HEK293 (cell line): ENCODE measurements at regions not wholly inside any gene's neighbourhood (a gene's known extent, or its start where the extent isn't known, plus 50 kb on each side); places are given as distances from the start of the nearest gene placed in this dataset.

Source experiments
- CTCF ChIA-PET: fragments of 350-600 bp; formaldehyde crosslinking; extraction: SDS; loops from one replicate; lab custom pipeline; 2021; ENCODE audit warnings: antibody characterized with exemption; lab: Yijun Ruan, JAX
- POLR2A ChIA-PET: fragments of 300-600 bp; formaldehyde crosslinking; extraction: SDS; loops from one replicate; lab custom pipeline; 2020; ENCODE audit warnings: antibody characterized with exemption, inconsistent platforms; lab: Yijun Ruan, JAX
- H3K27ac ChIP-seq: fragments of 200-500 bp; sonication (Bioruptor generic); 2 replicates; pipeline ENCODE4 v1.5.1; 2014; ENCODE audit warnings: low read depth, low read length, control low read depth, inconsistent platforms; ENCODE audit errors: extremely low read depth
- H3K36me3 ChIP-seq, 2 experiments: fragments of 200-500 bp in 1 of 2; sonication (Bioruptor generic) in 1 of 2; 1 replicate in 1 of 2; 2 replicates in 1 of 2; pipeline ENCODE4 v1.5.1; 2014 to 2017; ENCODE audit warnings: inconsistent platforms in 2 of 2, low read length in 2 of 2; ENCODE audit not compliant: control insufficient read depth in 2 of 2, insufficient read depth in 1 of 2
- H3K4me1 ChIP-seq: fragments of 200-500 bp; sonication (Bioruptor generic); 2 replicates; pipeline ENCODE4 v1.5.1; 2014; ENCODE audit warnings: mild to moderate bottlenecking, low read length, inconsistent platforms; ENCODE audit not compliant: control insufficient read depth, insufficient read depth
- H3K4me3 ChIP-seq: 2 replicates; pipeline ENCODE4 v1.5.1; 2011; ENCODE audit warnings: low read depth, mild to moderate bottlenecking, control low read depth, low read length, moderate library complexity
- H3K9me3 ChIP-seq: fragments of 200-500 bp; sonication (Bioruptor generic); 2 replicates; pipeline ENCODE4 v1.5.1; 2014; ENCODE audit warnings: low read depth, low read length, inconsistent platforms; ENCODE audit not compliant: control insufficient read depth, insufficient read depth
- KLF1 ChIP-seq: fragments of 450-650 bp; formaldehyde crosslinking; IDR thresholded peaks from 2 replicates; pipeline ENCODE4 v1.5.1; 2016; ENCODE audit warnings: missing biosample characterization, missing genetic modification characterization
- ZBTB7A ChIP-seq: fragments of 450-650 bp; formaldehyde crosslinking; IDR thresholded peaks from 2 replicates; pipeline ENCODE4 v1.5.1; 2016; ENCODE audit warnings: low read depth, missing biosample characterization, missing genetic modification characterization
- ZBTB8A ChIP-seq: fragments of 450-650 bp; formaldehyde crosslinking; IDR thresholded peaks from 2 replicates; pipeline ENCODE4 v1.5.1; 2016; ENCODE audit warnings: missing biosample characterization, missing genetic modification characterization
- ZIC2 ChIP-seq: fragments of 450-650 bp; formaldehyde crosslinking; IDR thresholded peaks from 2 replicates; pipeline ENCODE4 v1.5.1; 2016; ENCODE audit warnings: missing biosample characterization, missing genetic modification characterization
- ZNF175 ChIP-seq: fragments of 450-650 bp; formaldehyde crosslinking; IDR thresholded peaks from 2 replicates; pipeline ENCODE4 v1.5.1; 2016; ENCODE audit warnings: missing biosample characterization, missing genetic modification characterization
- ZNF394 ChIP-seq: fragments of 450-650 bp; formaldehyde crosslinking; IDR thresholded peaks from 2 replicates; pipeline ENCODE4 v1.5.1; 2016; ENCODE audit warnings: missing biosample characterization, missing genetic modification characterization, mild to moderate bottlenecking, moderate library complexity, borderline replicate concordance
- ZNF426 ChIP-seq: fragments of 450-650 bp; formaldehyde crosslinking; IDR thresholded peaks from 2 replicates; pipeline ENCODE4 v1.5.1; 2017; ENCODE audit warnings: missing biosample characterization, missing genetic modification characterization, mild to moderate bottlenecking, inconsistent platforms, moderate library complexity
- ZNF555 ChIP-seq: fragments of 450-650 bp; formaldehyde crosslinking; conservative IDR thresholded peaks from 2 replicates; pipeline ENCODE4 v1.5.1; 2017; ENCODE audit warnings: missing biosample characterization, mild to moderate bottlenecking, missing genetic modification characterization, inconsistent platforms
- ZNF623 ChIP-seq: fragments of 450-650 bp; formaldehyde crosslinking; IDR thresholded peaks from 2 replicates; pipeline ENCODE4 v1.5.1; 2016; ENCODE audit warnings: missing biosample characterization, missing genetic modification characterization
- ZNF670 ChIP-seq: fragments of 450-650 bp; formaldehyde crosslinking; IDR thresholded peaks from 2 replicates; pipeline ENCODE4 v1.5.1; 2016; ENCODE audit warnings: missing biosample characterization, missing genetic modification characterization, low read depth
- ZNF747 ChIP-seq: fragments of 450-650 bp; formaldehyde crosslinking; IDR thresholded peaks from 2 replicates; pipeline ENCODE4 v1.5.1; 2016; ENCODE audit warnings: missing biosample characterization, missing genetic modification characterization
- TF ChIP-seq, protein P1 (sequence below): fragments of 450-650 bp; formaldehyde crosslinking; IDR thresholded peaks from 2 replicates; pipeline ENCODE4 v1.5.1; 2017; ENCODE audit warnings: missing biosample characterization, missing genetic modification characterization
- TF ChIP-seq, protein P2 (sequence below): fragments of 450-650 bp; formaldehyde crosslinking; IDR thresholded peaks from 2 replicates; pipeline ENCODE4 v1.5.1; 2016; ENCODE audit warnings: missing biosample characterization, missing genetic modification characterization
- TF ChIP-seq, protein P3 (sequence below): fragments of 450-650 bp; formaldehyde crosslinking; conservative IDR thresholded peaks from 2 replicates; pipeline ENCODE4 v1.5.1; 2016; ENCODE audit warnings: low read depth, missing biosample characterization, missing genetic modification characterization
- TF ChIP-seq, protein P4 (sequence below): fragments of 450-650 bp; formaldehyde crosslinking; conservative IDR thresholded peaks from 2 replicates; pipeline ENCODE4 v1.5.1; 2016; ENCODE audit warnings: low read depth, missing biosample characterization, missing genetic modification characterization
- TF ChIP-seq, protein P5 (sequence below): fragments of 450-650 bp; formaldehyde crosslinking; IDR thresholded peaks from 2 replicates; pipeline ENCODE4 v1.5.1; 2016; ENCODE audit warnings: missing biosample characterization, missing genetic modification characterization
- TF ChIP-seq, protein P6 (sequence below): fragments of 450-650 bp; formaldehyde crosslinking; IDR thresholded peaks from 2 replicates; pipeline ENCODE4 v1.5.1; 2017; ENCODE audit warnings: missing biosample characterization, missing genetic modification characterization

DNA sequence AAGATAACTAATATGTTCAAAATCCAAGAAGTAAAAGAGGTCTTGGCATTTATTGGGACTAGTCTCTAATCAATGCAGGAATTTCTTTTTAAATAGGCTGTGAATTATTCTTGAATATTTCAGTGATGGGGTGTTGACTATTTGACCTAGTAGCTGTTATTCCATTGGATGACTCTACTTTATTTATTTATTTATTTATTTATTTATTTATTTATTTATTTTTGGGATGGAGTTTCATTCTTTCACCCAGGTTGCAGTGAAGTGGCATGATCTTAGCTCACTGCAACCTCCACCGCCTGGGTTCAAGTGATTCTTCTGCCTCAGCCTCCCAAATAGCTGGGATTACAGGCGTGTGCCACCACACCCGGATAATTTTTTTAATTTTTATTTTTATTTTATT, 1227.8 kb downstream of the ZPLD1 start:
- Histone ChIP-seq H3K4me1 (no peaks in the 10 kb centered on the region), H3K9me3 (no peaks in the 10 kb centered on the region), H3K4me3 (no peak overlapping the region), H3K36me3 (no peaks in the 10 kb centered on the region), H3K27ac (no peak overlapping the region)
- ChIA-PET CTCF (no interaction called here), POLR2A (no interaction called here)
- TF ChIP-seq KLF1: no peak
- TF ChIP-seq, protein P1, sequence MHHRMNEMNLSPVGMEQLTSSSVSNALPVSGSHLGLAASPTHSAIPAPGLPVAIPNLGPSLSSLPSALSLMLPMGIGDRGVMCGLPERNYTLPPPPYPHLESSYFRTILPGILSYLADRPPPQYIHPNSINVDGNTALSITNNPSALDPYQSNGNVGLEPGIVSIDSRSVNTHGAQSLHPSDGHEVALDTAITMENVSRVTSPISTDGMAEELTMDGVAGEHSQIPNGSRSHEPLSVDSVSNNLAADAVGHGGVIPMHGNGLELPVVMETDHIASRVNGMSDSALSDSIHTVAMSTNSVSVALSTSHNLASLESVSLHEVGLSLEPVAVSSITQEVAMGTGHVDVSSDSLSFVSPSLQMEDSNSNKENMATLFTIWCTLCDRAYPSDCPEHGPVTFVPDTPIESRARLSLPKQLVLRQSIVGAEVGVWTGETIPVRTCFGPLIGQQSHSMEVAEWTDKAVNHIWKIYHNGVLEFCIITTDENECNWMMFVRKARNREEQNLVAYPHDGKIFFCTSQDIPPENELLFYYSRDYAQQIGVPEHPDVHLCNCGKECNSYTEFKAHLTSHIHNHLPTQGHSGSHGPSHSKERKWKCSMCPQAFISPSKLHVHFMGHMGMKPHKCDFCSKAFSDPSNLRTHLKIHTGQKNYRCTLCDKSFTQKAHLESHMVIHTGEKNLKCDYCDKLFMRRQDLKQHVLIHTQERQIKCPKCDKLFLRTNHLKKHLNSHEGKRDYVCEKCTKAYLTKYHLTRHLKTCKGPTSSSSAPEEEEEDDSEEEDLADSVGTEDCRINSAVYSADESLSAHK (tag by site-specific recombination): no peak
- TF ChIP-seq, protein P2, sequence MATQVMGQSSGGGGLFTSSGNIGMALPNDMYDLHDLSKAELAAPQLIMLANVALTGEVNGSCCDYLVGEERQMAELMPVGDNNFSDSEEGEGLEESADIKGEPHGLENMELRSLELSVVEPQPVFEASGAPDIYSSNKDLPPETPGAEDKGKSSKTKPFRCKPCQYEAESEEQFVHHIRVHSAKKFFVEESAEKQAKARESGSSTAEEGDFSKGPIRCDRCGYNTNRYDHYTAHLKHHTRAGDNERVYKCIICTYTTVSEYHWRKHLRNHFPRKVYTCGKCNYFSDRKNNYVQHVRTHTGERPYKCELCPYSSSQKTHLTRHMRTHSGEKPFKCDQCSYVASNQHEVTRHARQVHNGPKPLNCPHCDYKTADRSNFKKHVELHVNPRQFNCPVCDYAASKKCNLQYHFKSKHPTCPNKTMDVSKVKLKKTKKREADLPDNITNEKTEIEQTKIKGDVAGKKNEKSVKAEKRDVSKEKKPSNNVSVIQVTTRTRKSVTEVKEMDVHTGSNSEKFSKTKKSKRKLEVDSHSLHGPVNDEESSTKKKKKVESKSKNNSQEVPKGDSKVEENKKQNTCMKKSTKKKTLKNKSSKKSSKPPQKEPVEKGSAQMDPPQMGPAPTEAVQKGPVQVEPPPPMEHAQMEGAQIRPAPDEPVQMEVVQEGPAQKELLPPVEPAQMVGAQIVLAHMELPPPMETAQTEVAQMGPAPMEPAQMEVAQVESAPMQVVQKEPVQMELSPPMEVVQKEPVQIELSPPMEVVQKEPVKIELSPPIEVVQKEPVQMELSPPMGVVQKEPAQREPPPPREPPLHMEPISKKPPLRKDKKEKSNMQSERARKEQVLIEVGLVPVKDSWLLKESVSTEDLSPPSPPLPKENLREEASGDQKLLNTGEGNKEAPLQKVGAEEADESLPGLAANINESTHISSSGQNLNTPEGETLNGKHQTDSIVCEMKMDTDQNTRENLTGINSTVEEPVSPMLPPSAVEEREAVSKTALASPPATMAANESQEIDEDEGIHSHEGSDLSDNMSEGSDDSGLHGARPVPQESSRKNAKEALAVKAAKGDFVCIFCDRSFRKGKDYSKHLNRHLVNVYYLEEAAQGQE (tag by site-specific recombination): peak; percentile 35; the same call in 1 of the 2 replicates
- TF ChIP-seq, protein P3, sequence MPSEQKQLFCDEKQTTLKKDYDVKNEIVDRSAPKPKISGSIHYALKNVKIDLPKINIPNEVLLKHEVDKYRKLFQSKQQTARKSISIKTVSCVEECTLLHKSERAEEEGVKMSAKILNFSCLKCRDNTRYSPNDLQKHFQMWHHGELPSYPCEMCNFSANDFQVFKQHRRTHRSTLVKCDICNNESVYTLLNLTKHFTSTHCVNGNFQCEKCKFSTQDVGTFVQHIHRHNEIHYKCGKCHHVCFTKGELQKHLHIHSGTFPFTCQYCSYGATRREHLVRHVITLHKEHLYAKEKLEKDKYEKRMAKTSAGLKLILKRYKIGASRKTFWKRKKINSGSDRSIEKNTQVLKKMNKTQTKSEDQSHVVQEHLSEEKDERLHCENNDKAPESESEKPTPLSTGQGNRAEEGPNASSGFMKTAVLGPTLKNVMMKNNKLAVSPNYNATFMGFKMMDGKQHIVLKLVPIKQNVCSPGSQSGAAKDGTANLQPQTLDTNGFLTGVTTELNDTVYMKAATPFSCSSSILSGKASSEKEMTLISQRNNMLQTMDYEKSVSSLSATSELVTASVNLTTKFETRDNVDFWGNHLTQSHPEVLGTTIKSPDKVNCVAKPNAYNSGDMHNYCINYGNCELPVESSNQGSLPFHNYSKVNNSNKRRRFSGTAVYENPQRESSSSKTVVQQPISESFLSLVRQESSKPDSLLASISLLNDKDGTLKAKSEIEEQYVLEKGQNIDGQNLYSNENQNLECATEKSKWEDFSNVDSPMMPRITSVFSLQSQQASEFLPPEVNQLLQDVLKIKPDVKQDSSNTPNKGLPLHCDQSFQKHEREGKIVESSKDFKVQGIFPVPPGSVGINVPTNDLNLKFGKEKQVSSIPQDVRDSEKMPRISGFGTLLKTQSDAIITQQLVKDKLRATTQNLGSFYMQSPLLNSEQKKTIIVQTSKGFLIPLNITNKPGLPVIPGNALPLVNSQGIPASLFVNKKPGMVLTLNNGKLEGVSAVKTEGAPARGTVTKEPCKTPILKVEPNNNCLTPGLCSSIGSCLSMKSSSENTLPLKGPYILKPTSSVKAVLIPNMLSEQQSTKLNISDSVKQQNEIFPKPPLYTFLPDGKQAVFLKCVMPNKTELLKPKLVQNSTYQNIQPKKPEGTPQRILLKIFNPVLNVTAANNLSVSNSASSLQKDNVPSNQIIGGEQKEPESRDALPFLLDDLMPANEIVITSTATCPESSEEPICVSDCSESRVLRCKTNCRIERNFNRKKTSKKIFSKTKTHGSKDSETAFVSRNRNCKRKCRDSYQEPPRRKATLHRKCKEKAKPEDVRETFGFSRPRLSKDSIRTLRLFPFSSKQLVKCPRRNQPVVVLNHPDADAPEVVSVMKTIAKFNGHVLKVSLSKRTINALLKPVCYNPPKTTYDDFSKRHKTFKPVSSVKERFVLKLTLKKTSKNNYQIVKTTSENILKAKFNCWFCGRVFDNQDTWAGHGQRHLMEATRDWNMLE (tag by site-specific recombination): peak; percentile 57; the same call in 1 of the 2 replicates
- TF ChIP-seq ZNF555 (tag by site-specific recombination): peak; percentile 48
- no peak for TF ChIP-seq ZNF747
- peak; percentile 60 for TF ChIP-seq ZNF426 (tag by site-specific recombination)
- TF ChIP-seq ZNF175 (tag by site-specific recombination): no peak
- no peak for TF ChIP-seq ZIC2 (tag by site-specific recombination)
- no peak for TF ChIP-seq ZNF670
- TF ChIP-seq ZBTB7A (tag by site-specific recombination): no peak
- TF ChIP-seq ZNF623 (tag by site-specific recombination): peak; percentile 40; the same call in 1 of the 2 replicates
- TF ChIP-seq, protein P4, sequence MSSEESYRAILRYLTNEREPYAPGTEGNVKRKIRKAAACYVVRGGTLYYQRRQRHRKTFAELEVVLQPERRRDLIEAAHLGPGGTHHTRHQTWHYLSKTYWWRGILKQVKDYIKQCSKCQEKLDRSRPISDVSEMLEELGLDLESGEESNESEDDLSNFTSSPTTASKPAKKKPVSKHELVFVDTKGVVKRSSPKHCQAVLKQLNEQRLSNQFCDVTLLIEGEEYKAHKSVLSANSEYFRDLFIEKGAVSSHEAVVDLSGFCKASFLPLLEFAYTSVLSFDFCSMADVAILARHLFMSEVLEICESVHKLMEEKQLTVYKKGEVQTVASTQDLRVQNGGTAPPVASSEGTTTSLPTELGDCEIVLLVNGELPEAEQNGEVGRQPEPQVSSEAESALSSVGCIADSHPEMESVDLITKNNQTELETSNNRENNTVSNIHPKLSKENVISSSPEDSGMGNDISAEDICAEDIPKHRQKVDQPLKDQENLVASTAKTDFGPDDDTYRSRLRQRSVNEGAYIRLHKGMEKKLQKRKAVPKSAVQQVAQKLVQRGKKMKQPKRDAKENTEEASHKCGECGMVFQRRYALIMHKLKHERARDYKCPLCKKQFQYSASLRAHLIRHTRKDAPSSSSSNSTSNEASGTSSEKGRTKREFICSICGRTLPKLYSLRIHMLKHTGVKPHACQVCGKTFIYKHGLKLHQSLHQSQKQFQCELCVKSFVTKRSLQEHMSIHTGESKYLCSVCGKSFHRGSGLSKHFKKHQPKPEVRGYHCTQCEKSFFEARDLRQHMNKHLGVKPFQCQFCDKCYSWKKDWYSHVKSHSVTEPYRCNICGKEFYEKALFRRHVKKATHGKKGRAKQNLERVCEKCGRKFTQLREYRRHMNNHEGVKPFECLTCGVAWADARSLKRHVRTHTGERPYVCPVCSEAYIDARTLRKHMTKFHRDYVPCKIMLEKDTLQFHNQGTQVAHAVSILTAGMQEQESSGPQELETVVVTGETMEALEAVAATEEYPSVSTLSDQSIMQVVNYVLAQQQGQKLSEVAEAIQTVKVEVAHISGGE (tag by site-specific recombination): peak; percentile 51
- TF ChIP-seq, protein P5, sequence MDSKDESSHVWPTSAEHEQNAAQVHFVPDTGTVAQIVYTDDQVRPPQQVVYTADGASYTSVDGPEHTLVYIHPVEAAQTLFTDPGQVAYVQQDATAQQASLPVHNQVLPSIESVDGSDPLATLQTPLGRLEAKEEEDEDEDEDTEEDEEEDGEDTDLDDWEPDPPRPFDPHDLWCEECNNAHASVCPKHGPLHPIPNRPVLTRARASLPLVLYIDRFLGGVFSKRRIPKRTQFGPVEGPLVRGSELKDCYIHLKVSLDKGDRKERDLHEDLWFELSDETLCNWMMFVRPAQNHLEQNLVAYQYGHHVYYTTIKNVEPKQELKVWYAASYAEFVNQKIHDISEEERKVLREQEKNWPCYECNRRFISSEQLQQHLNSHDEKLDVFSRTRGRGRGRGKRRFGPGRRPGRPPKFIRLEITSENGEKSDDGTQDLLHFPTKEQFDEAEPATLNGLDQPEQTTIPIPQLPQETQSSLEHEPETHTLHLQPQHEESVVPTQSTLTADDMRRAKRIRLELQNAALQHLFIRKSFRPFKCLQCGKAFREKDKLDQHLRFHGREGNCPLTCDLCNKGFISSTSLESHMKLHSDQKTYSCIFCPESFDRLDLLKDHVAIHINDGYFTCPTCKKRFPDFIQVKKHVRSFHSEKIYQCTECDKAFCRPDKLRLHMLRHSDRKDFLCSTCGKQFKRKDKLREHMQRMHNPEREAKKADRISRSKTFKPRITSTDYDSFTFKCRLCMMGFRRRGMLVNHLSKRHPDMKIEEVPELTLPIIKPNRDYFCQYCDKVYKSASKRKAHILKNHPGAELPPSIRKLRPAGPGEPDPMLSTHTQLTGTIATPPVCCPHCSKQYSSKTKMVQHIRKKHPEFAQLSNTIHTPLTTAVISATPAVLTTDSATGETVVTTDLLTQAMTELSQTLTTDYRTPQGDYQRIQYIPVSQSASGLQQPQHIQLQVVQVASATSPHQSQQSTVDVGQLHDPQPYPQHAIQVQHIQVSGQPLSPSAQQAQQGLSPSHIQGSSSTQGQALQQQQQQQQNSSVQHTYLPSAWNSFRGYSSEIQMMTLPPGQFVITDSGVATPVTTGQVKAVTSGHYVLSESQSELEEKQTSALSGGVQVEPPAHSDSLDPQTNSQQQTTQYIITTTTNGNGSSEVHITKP (tag by site-specific recombination): no peak
- peak; percentile 67; the same call in 1 of the 2 replicates for TF ChIP-seq ZNF394 (tag by site-specific recombination)
- TF ChIP-seq, protein P6, sequence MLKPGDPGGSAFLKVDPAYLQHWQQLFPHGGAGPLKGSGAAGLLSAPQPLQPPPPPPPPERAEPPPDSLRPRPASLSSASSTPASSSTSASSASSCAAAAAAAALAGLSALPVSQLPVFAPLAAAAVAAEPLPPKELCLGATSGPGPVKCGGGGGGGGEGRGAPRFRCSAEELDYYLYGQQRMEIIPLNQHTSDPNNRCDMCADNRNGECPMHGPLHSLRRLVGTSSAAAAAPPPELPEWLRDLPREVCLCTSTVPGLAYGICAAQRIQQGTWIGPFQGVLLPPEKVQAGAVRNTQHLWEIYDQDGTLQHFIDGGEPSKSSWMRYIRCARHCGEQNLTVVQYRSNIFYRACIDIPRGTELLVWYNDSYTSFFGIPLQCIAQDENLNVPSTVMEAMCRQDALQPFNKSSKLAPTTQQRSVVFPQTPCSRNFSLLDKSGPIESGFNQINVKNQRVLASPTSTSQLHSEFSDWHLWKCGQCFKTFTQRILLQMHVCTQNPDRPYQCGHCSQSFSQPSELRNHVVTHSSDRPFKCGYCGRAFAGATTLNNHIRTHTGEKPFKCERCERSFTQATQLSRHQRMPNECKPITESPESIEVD (tag by site-specific recombination): no peak
- peak; percentile 32; the same call in 1 of the 2 replicates for TF ChIP-seq ZBTB8A (tag by site-specific recombination)
